SJCRH30 (cell line): ENCODE measurements at regions not wholly inside any gene's neighbourhood (a gene's known extent, or its start where the extent isn't known, plus 50 kb on each side); places are given as distances from the start of the nearest gene placed in this dataset.

ENCODE experiments used
- DNase-seq, 2 experiments: peaks; one replicate each; pipeline ENCODE4 v3.0.0-alpha.2; 2015 to 2020
- H3K27ac ChIP-seq: fragments of 250-450 bp; sonication (Bioruptor Pico); 2 replicates; pipeline ENCODE4 v1.5.1; 2020; ENCODE audit warnings: mild to moderate bottlenecking, moderate library complexity
- H3K27me3 ChIP-seq: fragments of 250-450 bp; sonication (Bioruptor Pico); 2 replicates; pipeline ENCODE4 v1.5.1; 2020; ENCODE audit warnings: mild to moderate bottlenecking, moderate library complexity
- H3K36me3 ChIP-seq: fragments of 250-450 bp; sonication (Bioruptor Pico); 2 replicates; pipeline ENCODE4 v1.5.1; 2020; ENCODE audit warnings: mild to moderate bottlenecking, moderate library complexity
- H3K4me1 ChIP-seq: fragments of 250-450 bp; sonication (Bioruptor Pico); 2 replicates; pipeline ENCODE4 v1.5.1; 2020; ENCODE audit warnings: mild to moderate bottlenecking, moderate library complexity
- H3K4me3 ChIP-seq: fragments of 250-450 bp; sonication (Bioruptor Pico); 2 replicates; pipeline ENCODE4 v1.5.1; 2020; ENCODE audit warnings: mild to moderate bottlenecking, moderate library complexity
- H3K9me3 ChIP-seq: fragments of 250-450 bp; sonication (Bioruptor Pico); replicated peaks from 2 replicates; pipeline ENCODE4 v1.5.1; 2020; ENCODE audit warnings: mild to moderate bottlenecking, moderate library complexity

DNA sequence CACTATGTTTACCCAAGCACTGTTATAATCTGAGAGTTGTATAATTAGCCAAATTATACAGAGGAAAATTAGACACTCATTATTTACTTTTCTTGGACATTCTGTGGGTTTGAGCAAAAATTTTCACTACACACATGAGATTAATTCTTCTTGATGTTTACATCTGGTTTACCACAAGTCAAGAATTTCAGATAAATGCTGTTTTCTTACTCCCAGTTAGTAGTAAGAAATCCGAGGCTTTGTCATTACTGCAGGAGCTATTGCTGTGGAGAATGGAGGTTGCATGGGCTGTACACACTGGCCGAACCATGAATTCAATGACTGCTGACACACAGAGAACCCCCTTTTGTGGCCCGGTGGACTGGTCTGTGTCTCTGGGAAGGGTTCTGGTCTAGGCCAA lies 207.7 kb upstream of the CFAP20DC start:
- Histone ChIP-seq H3K4me1 (no peaks in the 10 kb centered on the region), H3K27ac (no peak overlapping the region), H3K36me3 (no peaks in the 10 kb centered on the region), H3K9me3 (no peaks in the 10 kb centered on the region), H3K27me3 (no peaks in the 10 kb centered on the region), H3K4me3 (no peak overlapping the region)
- no peak for DNase-seq

DNA sequence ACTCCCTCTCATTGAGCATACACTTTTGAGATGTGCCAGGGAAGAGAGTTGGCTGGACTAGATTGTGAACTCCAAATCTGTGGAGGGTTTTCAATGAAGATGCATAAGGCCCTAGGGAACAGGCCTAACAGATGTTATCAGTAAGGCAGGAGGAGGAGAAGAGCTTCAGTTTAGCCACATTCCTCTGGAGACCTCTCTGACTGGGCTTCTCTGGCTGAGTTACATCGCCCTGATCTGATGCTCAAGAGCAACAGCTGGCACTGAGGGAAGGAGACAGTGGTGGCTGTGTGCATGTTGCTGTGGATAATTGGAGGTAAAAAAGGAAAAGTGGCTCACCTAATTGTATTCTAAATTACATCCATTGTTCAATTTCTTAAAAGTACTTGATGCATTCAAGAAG lies 206.4 kb upstream of the CFAP20DC start:
- Histone ChIP-seq H3K4me1 (no peaks in the 10 kb centered on the region), H3K9me3 (no peaks in the 10 kb centered on the region), H3K4me3 (no peak overlapping the region), H3K27ac (no peak overlapping the region), H3K36me3 (no peaks in the 10 kb centered on the region), H3K27me3 (no peaks in the 10 kb centered on the region)
- peak; percentile 34 to 47 for DNase-seq

DNA sequence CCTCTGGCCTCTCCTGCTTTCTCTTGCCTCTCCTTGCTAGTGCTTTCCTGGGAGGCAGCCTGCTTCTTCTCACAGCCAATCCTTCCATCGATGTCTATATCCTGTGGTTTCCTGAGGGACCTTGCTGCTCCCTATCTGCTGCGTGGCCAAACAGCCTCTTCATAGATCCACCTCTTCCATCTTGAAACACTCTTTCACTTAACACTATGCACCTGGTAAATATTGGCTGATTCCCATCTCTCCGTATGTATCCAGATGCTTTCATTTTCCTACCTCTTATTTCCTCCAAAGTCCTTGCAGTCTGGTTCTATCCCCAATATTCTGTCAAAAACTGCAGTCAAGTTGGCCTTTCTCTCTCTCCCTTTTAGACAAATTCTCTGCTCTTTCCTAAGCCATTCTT lies 205.2 kb upstream of the CFAP20DC start:
- H3K36me3 ChIP-seq = no peaks in the 10 kb centered on the region
- DNase-seq = no peak
- H3K4me3 ChIP-seq = no peak overlapping the region
- no peak overlapping the region for H3K27ac ChIP-seq
- H3K4me1 ChIP-seq = no peaks in the 10 kb centered on the region
- no peaks in the 10 kb centered on the region for H3K27me3 ChIP-seq
- no peaks in the 10 kb centered on the region for H3K9me3 ChIP-seq

DNA sequence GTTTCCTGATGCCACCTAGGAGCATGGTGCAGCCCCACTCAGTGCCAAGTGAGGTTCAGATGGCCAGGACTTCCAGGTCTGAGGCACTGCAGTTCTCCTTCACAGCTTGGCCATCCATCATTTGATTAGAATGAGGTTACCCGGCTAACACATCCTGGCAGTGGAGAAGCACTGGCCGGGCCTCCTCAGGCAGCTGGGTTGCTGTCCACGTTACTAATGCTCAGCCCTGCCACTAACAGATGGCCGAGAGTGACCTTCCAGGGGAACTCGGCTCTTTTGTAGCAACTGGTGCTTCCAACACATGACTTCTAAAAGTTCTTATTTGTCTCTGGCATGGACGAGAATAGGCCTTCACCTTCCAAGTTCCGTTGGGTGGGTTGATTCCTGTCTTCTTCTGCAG lies 204.6 kb upstream of the CFAP20DC start:
- Histone ChIP-seq H3K27me3 (no peaks in the 10 kb centered on the region), H3K4me1 (no peaks in the 10 kb centered on the region), H3K27ac (no peak overlapping the region), H3K36me3 (no peaks in the 10 kb centered on the region), H3K9me3 (no peaks in the 10 kb centered on the region), H3K4me3 (no peak overlapping the region)
- no peak for DNase-seq

DNA sequence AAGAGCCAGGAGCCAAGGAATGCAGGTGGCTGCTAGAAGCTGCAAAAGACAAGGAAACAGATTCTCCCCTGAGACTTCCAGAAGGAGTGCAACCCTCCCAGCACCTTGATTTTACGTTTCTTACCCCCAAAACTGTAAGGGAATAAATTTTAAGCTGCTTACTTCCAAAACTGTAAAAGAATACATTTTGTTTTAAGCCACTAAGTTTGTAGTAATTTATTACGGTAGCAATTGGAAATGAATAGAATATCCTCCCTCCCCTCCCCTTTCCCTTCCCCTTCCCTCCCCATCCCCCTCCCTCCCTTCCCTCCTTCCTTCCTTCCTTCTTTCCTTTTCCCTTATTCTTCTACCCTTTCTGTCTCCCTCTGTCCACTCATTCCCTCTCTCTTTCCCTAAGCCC lies 203.7 kb upstream of the CFAP20DC start:
- DNase-seq = no peak
- H3K4me3 ChIP-seq = no peak overlapping the region
- H3K27me3 ChIP-seq = no peaks in the 10 kb centered on the region
- no peak overlapping the region for H3K27ac ChIP-seq
- no peaks in the 10 kb centered on the region for H3K9me3 ChIP-seq
- H3K36me3 ChIP-seq = no peaks in the 10 kb centered on the region
- H3K4me1 ChIP-seq = no peaks in the 10 kb centered on the region

DNA sequence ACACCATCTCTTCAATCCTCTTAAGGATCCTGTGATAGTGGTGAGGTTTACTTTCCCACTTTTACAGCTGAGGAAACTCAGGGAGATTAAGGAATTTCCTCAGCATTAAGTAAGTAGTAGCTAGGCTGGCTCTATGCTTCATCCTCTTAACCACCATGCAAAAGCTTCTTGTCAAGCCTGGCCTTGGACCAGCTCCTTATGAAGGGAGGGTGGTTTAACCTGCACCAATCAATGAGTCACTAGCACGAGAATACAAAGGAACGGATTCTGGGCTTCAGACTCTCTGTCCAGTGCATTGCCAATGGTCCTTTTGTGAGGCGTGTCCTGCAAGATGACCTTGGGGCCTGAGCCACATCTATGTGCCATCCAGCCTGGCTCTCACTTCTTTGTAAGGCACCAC lies 202.0 kb upstream of the CFAP20DC start:
- no peak overlapping the region for H3K4me3 ChIP-seq

DNA sequence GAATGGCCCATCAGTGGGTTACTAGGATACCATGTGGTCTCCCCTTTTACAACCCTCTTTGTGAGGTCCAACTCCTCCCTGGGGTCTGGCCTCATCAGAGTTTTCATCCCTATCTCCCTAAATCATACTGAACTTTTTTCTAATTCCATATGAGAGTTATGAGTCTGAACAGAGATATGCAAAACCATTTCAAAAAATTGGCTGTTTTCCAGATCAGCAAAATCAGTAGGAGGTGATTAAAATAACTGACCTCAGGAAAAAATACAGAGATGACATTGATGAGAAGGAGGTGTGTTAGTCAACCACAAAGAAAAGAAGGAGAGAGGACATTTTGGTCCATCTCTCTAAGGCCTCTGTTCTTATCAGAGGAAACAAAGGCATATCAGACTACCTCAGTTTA lies 200.8 kb upstream of the CFAP20DC start:
- DNase-seq = no peak
- no peaks in the 10 kb centered on the region for H3K9me3 ChIP-seq
- no peaks in the 10 kb centered on the region for H3K27me3 ChIP-seq
- H3K36me3 ChIP-seq = no peaks in the 10 kb centered on the region
- peaks cover 9% of the 10 kb centered on the region for H3K4me1 ChIP-seq
- H3K4me3 ChIP-seq = no peak overlapping the region
- H3K27ac ChIP-seq = no peak overlapping the region

More for the DNA sequence above, 202.0 kb upstream of the CFAP20DC start:
- Histone ChIP-seq H3K4me1 (0 out of 2 replicates have a peak, but pooled peaks cover 2% of the 10 kb centered on the region), H3K27ac (no peak overlapping the region), H3K36me3 (no peaks in the 10 kb centered on the region), H3K27me3 (no peaks in the 10 kb centered on the region), H3K9me3 (no peaks in the 10 kb centered on the region)
- DNase-seq = no peak

DNA sequence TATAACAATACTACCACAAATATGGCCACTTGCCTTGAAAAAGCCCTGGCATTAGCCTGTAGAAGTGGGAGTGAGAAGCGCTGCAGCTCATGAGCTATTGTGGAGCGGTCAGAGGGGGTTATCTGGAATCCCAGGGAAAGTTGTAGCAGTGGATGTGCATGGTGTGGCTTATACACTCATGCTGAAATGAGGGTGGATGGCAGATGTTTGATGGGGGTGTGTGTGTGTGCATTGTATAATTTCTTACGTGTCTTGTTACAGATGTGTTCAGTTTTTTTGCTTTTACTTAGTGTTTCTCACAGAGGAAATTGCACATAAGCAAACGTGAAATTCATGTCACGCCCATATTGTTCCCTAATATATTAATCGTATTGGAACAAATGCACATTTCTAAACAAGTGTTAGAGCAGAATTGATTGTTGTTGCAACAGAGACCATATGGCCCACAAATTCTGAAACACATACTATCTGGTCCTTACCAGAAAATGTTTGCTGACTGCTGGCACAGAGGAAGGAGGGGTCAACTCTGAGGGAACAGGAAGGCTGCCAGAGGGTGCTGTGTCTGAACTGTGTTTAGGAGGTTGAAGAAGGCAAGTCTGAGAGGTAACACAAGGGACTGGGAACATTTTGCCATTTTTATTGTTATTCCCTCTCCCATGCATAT lies 200.0 kb upstream of the CFAP20DC start:
- no peak for DNase-seq
- no peaks in the 10 kb centered on the region for H3K36me3 ChIP-seq
- H3K9me3 ChIP-seq = no peaks in the 10 kb centered on the region
- no peak overlapping the region for H3K4me3 ChIP-seq
- H3K27me3 ChIP-seq = no peaks in the 10 kb centered on the region
- no peak overlapping the region for H3K27ac ChIP-seq
- H3K4me1 ChIP-seq = peaks cover 13% of the 10 kb centered on the region

DNA sequence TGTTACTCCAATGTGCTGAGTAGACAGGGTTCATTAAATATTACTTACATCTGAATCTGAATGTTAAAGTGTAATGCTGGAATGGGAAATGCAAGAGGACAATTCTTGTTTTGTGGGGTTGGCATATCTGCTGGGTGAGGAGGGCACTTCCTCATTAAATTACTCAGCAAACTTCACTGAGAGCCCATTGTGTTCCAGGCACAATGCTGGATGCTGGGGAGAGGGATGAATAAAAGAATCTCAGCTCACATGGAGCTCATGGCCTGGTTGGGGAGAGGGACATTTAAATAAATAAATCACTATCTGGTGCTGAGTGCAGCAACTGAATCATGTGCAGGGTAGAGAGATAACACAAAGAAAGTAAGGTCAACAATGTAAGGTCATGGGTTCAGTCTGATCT lies 199.2 kb upstream of the CFAP20DC start:
- Histone ChIP-seq H3K36me3 (no peaks in the 10 kb centered on the region), H3K4me3 (no peak overlapping the region), H3K27ac (no peak overlapping the region), H3K4me1 (peaks cover 13% of the 10 kb centered on the region), H3K27me3 (no peaks in the 10 kb centered on the region), H3K9me3 (no peaks in the 10 kb centered on the region)
- DNase-seq = no peak

DNA sequence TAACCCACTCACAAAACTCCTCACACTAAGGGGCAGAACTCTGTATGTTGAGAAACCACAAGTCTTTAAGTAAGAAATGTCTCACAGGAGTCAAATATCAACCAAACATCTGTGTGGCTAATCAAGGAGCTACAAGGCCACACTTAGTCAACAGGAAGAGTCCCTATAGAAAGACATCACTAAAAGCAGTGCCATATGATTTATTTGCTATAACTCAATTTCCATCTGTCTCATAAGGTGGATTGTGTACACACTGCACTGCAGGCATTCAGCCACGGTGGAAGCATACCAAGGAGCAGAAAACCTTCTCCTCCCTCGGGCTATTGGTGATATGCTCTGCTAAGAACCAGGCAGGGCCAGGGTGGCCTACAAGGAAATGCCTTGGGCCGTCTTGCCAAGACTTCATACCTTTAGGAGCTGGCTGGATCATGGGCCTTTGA lies 197.6 kb upstream of the CFAP20DC start:
- no peaks in the 10 kb centered on the region for H3K9me3 ChIP-seq
- peak in 1 of 2 experiments; percentile 6 for DNase-seq
- no peaks in the 10 kb centered on the region for H3K27me3 ChIP-seq
- H3K36me3 ChIP-seq = no peaks in the 10 kb centered on the region
- peaks cover 13% of the 10 kb centered on the region for H3K4me1 ChIP-seq
- H3K27ac ChIP-seq = no peak overlapping the region
- H3K4me3 ChIP-seq = no peak overlapping the region

DNA sequence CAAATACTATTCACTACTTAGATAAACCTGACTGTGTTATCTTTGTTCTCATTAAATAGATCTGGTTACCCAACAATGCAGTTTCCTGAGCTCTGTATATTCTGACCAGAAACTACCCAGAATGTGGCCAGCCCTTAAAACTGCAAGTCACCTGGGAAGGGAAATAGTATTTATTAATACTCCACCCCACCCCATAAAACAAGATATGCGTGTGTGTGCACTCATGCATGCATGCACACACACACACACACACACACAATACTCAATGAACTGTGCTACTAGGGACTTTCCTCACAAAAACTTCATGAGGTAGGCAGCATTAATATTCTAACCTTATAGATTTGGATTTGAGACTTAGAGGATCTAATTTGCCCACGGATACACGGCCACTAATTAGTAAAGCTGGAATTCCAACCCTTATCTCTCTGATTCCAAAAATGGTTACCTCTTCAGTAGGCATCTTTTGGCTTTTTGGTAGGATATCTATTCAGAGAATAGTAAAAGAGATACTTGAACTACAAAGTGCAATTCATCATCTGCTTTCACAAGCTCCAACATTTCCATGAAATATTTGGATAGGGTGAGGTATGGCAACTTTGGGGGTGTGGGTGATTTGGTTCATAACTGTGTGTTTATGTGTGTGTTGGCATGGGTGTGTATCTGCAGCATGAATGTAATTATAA lies 197.0 kb upstream of the CFAP20DC start:
- H3K4me3 ChIP-seq = no peak overlapping the region
- no peaks in the 10 kb centered on the region for H3K27me3 ChIP-seq
- DNase-seq = no peak
- no peaks in the 10 kb centered on the region for H3K36me3 ChIP-seq
- no peak overlapping the region for H3K27ac ChIP-seq
- H3K9me3 ChIP-seq = no peaks in the 10 kb centered on the region
- H3K4me1 ChIP-seq = peaks cover 13% of the 10 kb centered on the region

DNA sequence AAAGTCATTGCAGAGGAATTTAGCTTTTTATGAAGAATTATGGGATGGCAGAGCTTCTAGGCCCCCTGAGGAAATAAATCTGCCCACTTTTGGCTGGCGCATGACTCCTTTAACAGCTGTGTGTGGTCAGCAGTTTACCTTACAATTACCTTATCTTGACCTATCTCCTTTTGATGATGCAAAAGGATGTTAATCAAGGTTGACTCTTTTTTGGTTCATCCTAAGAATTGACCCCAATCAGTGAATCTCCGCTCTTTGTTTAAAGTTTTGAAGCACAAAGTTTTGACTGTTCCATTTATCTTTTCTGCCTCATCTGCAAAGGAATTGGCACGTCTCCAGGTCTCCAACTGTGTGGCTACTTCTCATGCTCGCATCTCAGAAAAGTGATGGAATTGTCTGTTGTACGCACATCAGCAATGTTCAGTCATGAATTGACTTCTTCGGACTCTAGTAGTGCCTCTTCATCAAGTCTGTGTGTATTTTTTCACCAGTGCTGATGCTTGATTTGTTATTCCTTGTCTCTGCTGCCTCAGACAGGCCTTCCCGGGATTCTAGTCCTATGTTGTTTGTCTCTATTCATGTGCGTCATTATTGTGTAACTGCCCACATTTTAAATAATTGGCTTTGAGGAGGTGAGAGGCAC lies 196.2 kb upstream of the CFAP20DC start:
- peak; percentile 39 to 59 for DNase-seq
- no peaks in the 10 kb centered on the region for H3K9me3 ChIP-seq
- H3K4me3 ChIP-seq = no peak overlapping the region
- H3K27me3 ChIP-seq = no peaks in the 10 kb centered on the region
- H3K36me3 ChIP-seq = no peaks in the 10 kb centered on the region
- H3K27ac ChIP-seq = peak overlapping the region; percentile 20; the same call in 1 of the 2 replicates
- peaks cover 13% of the 10 kb centered on the region for H3K4me1 ChIP-seq

DNA sequence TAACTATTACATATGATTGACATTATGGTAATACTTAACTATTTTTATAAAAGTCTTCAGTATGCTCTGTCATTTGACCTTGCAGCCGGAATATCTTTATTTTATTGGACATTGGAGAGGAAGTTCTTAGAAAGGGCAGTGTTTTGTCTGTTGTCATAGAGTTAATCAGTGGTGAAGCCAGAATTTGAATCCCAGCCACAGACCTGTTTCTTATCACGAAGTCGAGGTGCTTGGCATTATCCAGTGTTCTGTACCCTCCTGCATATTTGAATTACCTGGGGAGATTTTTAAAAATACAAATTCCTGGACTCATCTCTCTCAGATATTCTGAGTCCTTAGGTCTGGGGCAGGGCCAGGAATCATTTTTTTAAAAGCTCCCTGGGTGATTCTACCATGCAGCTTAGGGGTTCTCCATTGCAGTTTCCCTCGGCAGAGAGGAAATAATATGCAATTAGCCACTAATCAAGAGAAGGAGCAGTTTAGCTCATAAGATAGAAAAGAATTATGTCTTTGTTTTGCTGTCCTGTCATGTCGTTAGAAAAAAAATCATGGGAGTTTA lies 195.6 kb upstream of the CFAP20DC start:
- peaks cover 13% of the 10 kb centered on the region for H3K4me1 ChIP-seq
- H3K36me3 ChIP-seq = no peaks in the 10 kb centered on the region
- H3K27me3 ChIP-seq = no peaks in the 10 kb centered on the region
- H3K27ac ChIP-seq = peak overlapping the region; percentile 24; the same call in 1 of the 2 replicates
- no peak overlapping the region for H3K4me3 ChIP-seq
- no peak for DNase-seq
- no peaks in the 10 kb centered on the region for H3K9me3 ChIP-seq

DNA sequence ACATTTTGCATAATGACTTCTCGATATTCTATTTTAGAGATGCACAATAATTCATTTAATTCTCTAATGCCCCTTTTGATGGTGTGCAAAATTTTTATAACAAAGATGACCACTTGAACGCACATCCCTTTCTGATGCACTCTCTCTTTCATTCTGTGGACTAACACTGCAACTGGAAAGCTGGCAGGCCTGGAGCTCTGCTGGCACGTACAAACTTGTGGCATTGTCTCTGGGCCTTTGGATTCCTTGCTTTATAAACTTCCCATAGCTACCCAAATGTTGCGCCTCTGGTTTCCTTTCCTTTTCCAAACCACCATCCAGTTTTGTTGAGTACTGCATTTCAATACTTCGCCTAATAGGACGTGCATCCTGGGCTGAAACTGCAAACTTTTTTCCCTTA lies 194.5 kb upstream of the CFAP20DC start:
- H3K9me3 ChIP-seq = no peaks in the 10 kb centered on the region
- peaks cover 13% of the 10 kb centered on the region for H3K4me1 ChIP-seq
- H3K36me3 ChIP-seq = no peaks in the 10 kb centered on the region
- no peaks in the 10 kb centered on the region for H3K27me3 ChIP-seq
- no peak overlapping the region for H3K27ac ChIP-seq
- DNase-seq = no peak
- H3K4me3 ChIP-seq = no peak overlapping the region

DNA sequence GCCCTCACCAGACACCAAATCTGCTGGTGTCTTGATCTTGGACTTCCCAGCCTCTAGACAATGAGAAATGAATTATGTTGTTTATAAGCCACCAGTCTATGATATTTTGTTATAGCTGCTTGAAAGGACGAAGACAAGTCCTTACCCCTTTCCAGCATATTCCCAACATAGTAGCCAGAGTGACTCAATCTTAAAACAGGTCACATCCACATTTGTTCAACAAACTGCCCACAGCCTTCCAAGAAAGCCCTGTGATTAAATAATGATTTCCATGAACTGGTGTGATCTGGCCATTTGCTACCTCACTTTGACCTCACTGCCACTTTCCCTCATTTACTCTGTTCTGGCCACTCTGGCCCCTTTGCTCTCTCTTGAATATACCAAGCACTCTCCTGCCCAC lies 193.7 kb upstream of the CFAP20DC start:
- no peaks in the 10 kb centered on the region for H3K9me3 ChIP-seq
- DNase-seq = no peak

More for the DNA sequence above, 193.7 kb upstream of the CFAP20DC start:
- H3K36me3 ChIP-seq = no peaks in the 10 kb centered on the region
- no peak overlapping the region for H3K27ac ChIP-seq
- H3K4me1 ChIP-seq = peaks cover 13% of the 10 kb centered on the region
- no peak overlapping the region for H3K4me3 ChIP-seq
- no peaks in the 10 kb centered on the region for H3K27me3 ChIP-seq
